ENCODE measurements at regions not wholly inside any gene's neighbourhood (a gene's known extent, or its start where the extent isn't known, plus 50 kb on each side); places are given as distances from the start of the nearest gene placed in this dataset.

DNA sequence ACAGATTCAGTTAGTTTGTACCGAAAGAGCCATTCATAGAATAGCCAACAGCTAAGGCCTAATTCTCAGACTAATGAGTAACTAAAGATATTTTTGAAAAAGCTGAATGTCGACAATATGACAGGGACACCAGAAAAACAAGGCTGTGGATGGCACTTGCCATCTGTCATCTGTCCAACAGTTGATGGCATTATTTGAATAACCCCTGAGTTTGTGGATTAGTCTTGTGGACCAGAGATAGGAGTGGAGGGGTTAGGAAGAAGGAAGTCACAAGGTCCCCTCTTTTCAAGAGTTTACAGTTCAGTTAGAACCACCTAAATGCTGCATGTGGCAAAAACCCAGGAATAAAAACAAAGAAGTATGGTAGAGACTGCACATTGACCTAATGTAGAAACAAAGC, 356.5 kb upstream of the DUSP10 start:
- H3K9me3 ChIP-seq, result no peaks in the 10 kb centered on the region
- no peak overlapping the region for H3K27ac ChIP-seq
- no peak for TF ChIP-seq POLR2AphosphoS5 (IDR thresholded peaks at IDR 0.05)
- no peak for TF ChIP-seq EP300 (IDR thresholded peaks at IDR 0.05)
- TF ChIP-seq, protein P1, sequence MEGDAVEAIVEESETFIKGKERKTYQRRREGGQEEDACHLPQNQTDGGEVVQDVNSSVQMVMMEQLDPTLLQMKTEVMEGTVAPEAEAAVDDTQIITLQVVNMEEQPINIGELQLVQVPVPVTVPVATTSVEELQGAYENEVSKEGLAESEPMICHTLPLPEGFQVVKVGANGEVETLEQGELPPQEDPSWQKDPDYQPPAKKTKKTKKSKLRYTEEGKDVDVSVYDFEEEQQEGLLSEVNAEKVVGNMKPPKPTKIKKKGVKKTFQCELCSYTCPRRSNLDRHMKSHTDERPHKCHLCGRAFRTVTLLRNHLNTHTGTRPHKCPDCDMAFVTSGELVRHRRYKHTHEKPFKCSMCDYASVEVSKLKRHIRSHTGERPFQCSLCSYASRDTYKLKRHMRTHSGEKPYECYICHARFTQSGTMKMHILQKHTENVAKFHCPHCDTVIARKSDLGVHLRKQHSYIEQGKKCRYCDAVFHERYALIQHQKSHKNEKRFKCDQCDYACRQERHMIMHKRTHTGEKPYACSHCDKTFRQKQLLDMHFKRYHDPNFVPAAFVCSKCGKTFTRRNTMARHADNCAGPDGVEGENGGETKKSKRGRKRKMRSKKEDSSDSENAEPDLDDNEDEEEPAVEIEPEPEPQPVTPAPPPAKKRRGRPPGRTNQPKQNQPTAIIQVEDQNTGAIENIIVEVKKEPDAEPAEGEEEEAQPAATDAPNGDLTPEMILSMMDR (IDR thresholded peaks at IDR 0.05), result no peak
- TF ChIP-seq POLR2A (IDR thresholded peaks at IDR 0.05), result no peak
- no peak overlapping the region for H3K4me3 ChIP-seq
- no peak for DNase-seq
- no peaks in the 10 kb centered on the region for H3K27me3 ChIP-seq
- H3K36me3 ChIP-seq, result no peaks in the 10 kb centered on the region
- 31 to 61% (median 53%) methylated on average over 2 of the region's 2 CpGs for WGBS, 5 donors
- intact Hi-C loops (cut with DNase I; ENCODE audit: low total_unique reads), result no loop called here
- H3K4me1 ChIP-seq, result peaks cover 0 to 20% (median 0%) of the 10 kb centered on the region in 4 donors

DNA sequence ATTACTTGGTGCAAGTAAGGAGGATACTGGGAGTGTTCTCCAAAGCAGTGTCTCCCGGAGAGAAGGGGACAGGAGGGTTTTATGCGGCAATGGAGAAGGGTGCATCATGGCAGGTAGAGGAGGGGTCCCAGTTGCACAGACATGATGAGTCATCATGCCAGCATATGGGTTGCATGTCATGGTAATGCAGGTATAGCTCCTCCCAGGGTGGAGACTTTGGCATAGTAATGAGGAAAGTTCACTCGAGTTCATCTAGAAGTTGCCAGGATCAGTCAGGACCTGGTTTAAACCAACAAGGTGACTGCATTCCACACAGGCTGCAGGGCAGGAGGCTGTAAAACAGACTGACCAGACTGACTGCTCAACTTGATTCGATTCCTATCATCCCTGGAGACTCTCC, 355.7 kb upstream of the DUSP10 start:
- no peak overlapping the region for H3K4me3 ChIP-seq
- H3K27me3 ChIP-seq, result no peaks in the 10 kb centered on the region
- peaks cover 0 to 20% (median 0%) of the 10 kb centered on the region in 4 donors for H3K4me1 ChIP-seq
- H3K9me3 ChIP-seq, result no peaks in the 10 kb centered on the region
- no peaks in the 10 kb centered on the region for H3K36me3 ChIP-seq
- DNase-seq, result no peak
- WGBS, 5 donors, result 57 to 78% (median 62%) methylated on average over 4 of the region's 4 CpGs
- H3K27ac ChIP-seq, result no peak overlapping the region
- intact Hi-C loops (cut with DNase I; ENCODE audit: low total_unique reads), result no loop called here
- TF ChIP-seq POLR2AphosphoS5 (IDR thresholded peaks at IDR 0.05) (no peak), EP300 (IDR thresholded peaks at IDR 0.05) (no peak), POLR2A (IDR thresholded peaks at IDR 0.05) (no peak)
- TF ChIP-seq, protein P1 (IDR thresholded peaks at IDR 0.05), result no peak

DNA sequence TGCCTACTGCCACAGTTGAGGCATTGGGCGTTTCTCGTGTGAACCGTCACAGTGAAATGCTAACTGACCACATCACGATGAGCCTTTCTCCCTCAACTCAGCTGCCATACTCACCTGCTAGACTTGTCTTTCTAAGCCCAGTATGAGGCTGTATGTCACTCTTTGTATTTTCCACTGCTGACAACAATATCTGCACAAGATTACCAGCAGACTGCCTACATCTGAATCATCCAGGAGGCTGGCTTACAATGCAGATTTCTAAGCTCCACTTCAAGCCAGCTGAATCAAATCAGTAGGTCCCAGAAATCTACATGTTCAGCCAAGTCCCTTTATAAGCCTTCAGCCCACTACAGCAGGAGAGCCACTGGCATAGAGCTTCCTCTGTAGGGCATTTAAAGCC, 355.0 kb upstream of the DUSP10 start:
- H3K27me3 ChIP-seq, result no peaks in the 10 kb centered on the region
- H3K4me1 ChIP-seq, result peaks cover 0 to 20% (median 0%) of the 10 kb centered on the region in 4 donors
- TF ChIP-seq EP300 (IDR thresholded peaks at IDR 0.05) (no peak), POLR2AphosphoS5 (IDR thresholded peaks at IDR 0.05) (no peak), POLR2A (IDR thresholded peaks at IDR 0.05) (no peak)
- TF ChIP-seq, protein P1 (IDR thresholded peaks at IDR 0.05), result no peak
- H3K9me3 ChIP-seq, result no peaks in the 10 kb centered on the region
- WGBS, 5 donors, result 65 to 86% (median 81%) methylated on average over 4 of the region's 4 CpGs
- H3K36me3 ChIP-seq, result no peaks in the 10 kb centered on the region
- intact Hi-C loops (cut with DNase I; ENCODE audit: low total_unique reads), result no loop called here
- H3K27ac ChIP-seq, result no peak overlapping the region
- no peak for DNase-seq
- no peak overlapping the region for H3K4me3 ChIP-seq

DNA sequence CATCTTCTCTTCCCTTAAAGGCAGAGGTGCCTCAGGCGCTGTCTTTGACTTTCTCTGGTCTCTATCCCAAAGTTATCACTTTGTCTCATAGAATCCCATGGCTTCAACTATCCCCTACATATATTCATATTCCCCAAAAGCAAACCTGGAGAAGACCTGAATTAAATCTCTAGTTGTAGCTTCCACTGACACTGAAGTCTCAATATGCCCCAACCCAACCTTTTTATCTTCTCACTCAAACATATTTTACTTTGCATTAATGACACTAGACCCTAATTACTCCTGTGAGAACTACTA, 354.5 kb upstream of the DUSP10 start:
- WGBS, 5 donors, result 86 to 100% (median 92%) methylated on average over 1 of the region's 1 CpG
- Histone ChIP-seq H3K9me3 (no peaks in the 10 kb centered on the region), H3K4me3 (no peak overlapping the region), H3K27me3 (no peaks in the 10 kb centered on the region), H3K36me3 (no peaks in the 10 kb centered on the region), H3K4me1 (peaks cover 0 to 20% (median 0%) of the 10 kb centered on the region in 4 donors), H3K27ac (no peak overlapping the region)
- TF ChIP-seq EP300 (IDR thresholded peaks at IDR 0.05), result no peak
- TF ChIP-seq, protein P1 (IDR thresholded peaks at IDR 0.05), result no peak
- no peak for TF ChIP-seq POLR2AphosphoS5 (IDR thresholded peaks at IDR 0.05)
- no peak for TF ChIP-seq POLR2A (IDR thresholded peaks at IDR 0.05)
- intact Hi-C loops (cut with DNase I; ENCODE audit: low total_unique reads), result no loop called here
- DNase-seq, result no peak

All from stomach (tissue), 8 donors.